ENCODE measurements at regions not wholly inside any gene's neighbourhood (a gene's known extent, or its start where the extent isn't known, plus 50 kb on each side); places are given as distances from the start of the nearest gene placed in this dataset.
"Not testable (repeated sequence)": the region's sequence is repeated elsewhere in the genome, so short reads cannot be mapped to it uniquely, and the experiment has no call there.

GRCh38 chr9:68631811-68632210 is 73.2 kb upstream of the PIP5K1B start:
- H3K36me3 ChIP-seq = no peaks in the 10 kb centered on the region
- DNase-seq = peak; percentile 28 to 55
- H3K27ac ChIP-seq = no peak overlapping the region
- no peaks in the 10 kb centered on the region for H3K4me1 ChIP-seq
- no peak overlapping the region for H3K4me3 ChIP-seq (replicated peaks in 1 of 3)
- no peaks in the 10 kb centered on the region for H3K27me3 ChIP-seq
- 38 to 46% methylated on average over 1 of the region's 1 CpG for WGBS, 2 donors
- intact Hi-C loops (cut with DNase I) = no loop called here
- no peaks in the 10 kb centered on the region for H3K9me3 ChIP-seq
- TF ChIP-seq POLR2A (IDR thresholded peaks at IDR 0.05) (no peak), CTCF (IDR thresholded peaks at IDR 0.05) (no peak)

- Histone ChIP-seq H3K4me1 (no peaks in the 10 kb centered on the region), H3K27ac (no peak overlapping the region), H3K9me3 (no peaks in the 10 kb centered on the region), H3K36me3 (no peaks in the 10 kb centered on the region), H3K27me3 (no peaks in the 10 kb centered on the region), H3K4me3 (replicated peaks in 1 of 3) (no peak overlapping the region)
- DNase-seq = no peak
- no peak for TF ChIP-seq POLR2A (IDR thresholded peaks at IDR 0.05)
- TF ChIP-seq CTCF (IDR thresholded peaks at IDR 0.05) = no peak
- 81 to 86% methylated on average over 3 of the region's 3 CpGs for WGBS, 2 donors
- intact Hi-C loops (cut with DNase I) = no loop called here
Measured at GRCh38 chr9:68637020-68637419, 68.0 kb upstream of the PIP5K1B start.

GRCh38 chr9:68639261-68639660 is 65.8 kb upstream of the PIP5K1B start:
- H3K9me3 ChIP-seq; H3K4me1 ChIP-seq; H3K27ac ChIP-seq; DNase-seq; H3K27me3 ChIP-seq; intact Hi-C loops (cut with DNase I); H3K36me3 ChIP-seq; H3K4me3 ChIP-seq (replicated peaks in 1 of 3): not testable (repeated sequence)
- 85 to 86% methylated on average over 7 of the region's 7 CpGs for WGBS, 2 donors

GRCh38 chr9:68640421-68641089 is 64.5 kb upstream of the PIP5K1B start:
- Histone ChIP-seq H3K36me3 (no peaks in the 10 kb centered on the region), H3K9me3 (no peaks in the 10 kb centered on the region), H3K27ac (no peak overlapping the region), H3K4me3 (replicated peaks in 1 of 3) (no peak overlapping the region), H3K4me1 (no peaks in the 10 kb centered on the region), H3K27me3 (no peaks in the 10 kb centered on the region)
- intact Hi-C loops (cut with DNase I) = no loop called here
- WGBS, 2 donors = 85 to 87% methylated on average over 4 of the region's 4 CpGs
- no peak for DNase-seq
- TF ChIP-seq CTCF (IDR thresholded peaks at IDR 0.05) (no peak), POLR2A (IDR thresholded peaks at IDR 0.05) (no peak)

GRCh38 chr9:68643901-68644809 is 60.9 kb upstream of the PIP5K1B start:
- H3K4me1 ChIP-seq = no peaks in the 10 kb centered on the region
- intact Hi-C loops (cut with DNase I) = no loop called here
- TF ChIP-seq CTCF (IDR thresholded peaks at IDR 0.05) (no peak), POLR2A (IDR thresholded peaks at IDR 0.05) (no peak)
- no peak for DNase-seq
- H3K9me3 ChIP-seq = no peaks in the 10 kb centered on the region
- no peak overlapping the region for H3K4me3 ChIP-seq (replicated peaks in 1 of 3)
- H3K27me3 ChIP-seq = no peaks in the 10 kb centered on the region
- WGBS, 2 donors = 75 to 81% methylated on average over 11 of the region's 11 CpGs
- H3K27ac ChIP-seq = no peak overlapping the region
- H3K36me3 ChIP-seq = no peaks in the 10 kb centered on the region

Data from thyroid gland (tissue), 4 donors.